ENCODE measurements at regions not wholly inside any gene's neighbourhood (a gene's known extent, or its start where the extent isn't known, plus 50 kb on each side); places are given as distances from the start of the nearest gene placed in this dataset.

- in situ Hi-C loops (cut with MboI; ENCODE audit: low sequenced_read_pairs in 4 of 4): loop anchor here (5.0 to 25.0 kb wide), 6 partner anchors 516 to 999 kb away; no protein-coding TSS in a partner anchor
These were observed 56.1 kb upstream of the SLC35G4 start for GRCh38 chr18:11553098-11553940.

GRCh38 chr18:11548916-11549551, 60.4 kb upstream of the SLC35G4 start:
- Histone ChIP-seq H3K4me1 (no peaks in the 10 kb centered on the region), H3K9me3 (no peaks in the 10 kb centered on the region), H3K27me3 (no peaks in the 10 kb centered on the region), H3K27ac (no peak overlapping the region), H3K36me3 (no peaks in the 10 kb centered on the region), H3K4me3 (no peak overlapping the region)
- in situ Hi-C loops (cut with MboI; ENCODE audit: low sequenced_read_pairs in 4 of 4): loop anchor here in 1 of 4 donors (10.0 kb wide), 1 partner anchor 694 kb away; no protein-coding TSS in a partner anchor
- DNase-seq: no peak
- no peak for ATAC-seq
- intact Hi-C loops (cut with DNase I; ENCODE audit: low total_unique reads): no loop called here
- TF ChIP-seq CTCF (IDR thresholded peaks at IDR 0.05 in 4 of 5, conservative IDR thresholded peaks at IDR 0.05 in 1 of 5) (no peak), POLR2A (IDR thresholded peaks at IDR 0.05) (no peak)

More at GRCh38 chr18:11553098-11553940, 56.1 kb upstream of the SLC35G4 start:
- peak; percentile 75 to 87 (median 79) for TF ChIP-seq CTCF (IDR thresholded peaks at IDR 0.05 in 4 of 5, conservative IDR thresholded peaks at IDR 0.05 in 1 of 5)
- TF ChIP-seq POLR2A (IDR thresholded peaks at IDR 0.05): no peak
- peak; percentile 69 to 82 for ATAC-seq
- no peaks in the 10 kb centered on the region for H3K36me3 ChIP-seq
- no peak overlapping the region for H3K27ac ChIP-seq
- intact Hi-C loops (cut with DNase I; ENCODE audit: low total_unique reads): loop anchor here (1.0 to 5.0 kb wide), 3 partner anchors 242 to 991 kb away; no protein-coding TSS in a partner anchor
- no peaks in the 10 kb centered on the region for H3K9me3 ChIP-seq
- DNase-seq: no peak
- no peaks in the 10 kb centered on the region for H3K4me1 ChIP-seq
- no peaks in the 10 kb centered on the region for H3K27me3 ChIP-seq
- H3K4me3 ChIP-seq: no peak overlapping the region

- TF ChIP-seq POLR2A (IDR thresholded peaks at IDR 0.05) (no peak), CTCF (IDR thresholded peaks at IDR 0.05 in 4 of 5, conservative IDR thresholded peaks at IDR 0.05 in 1 of 5) (no peak)
- Histone ChIP-seq H3K4me1 (no peaks in the 10 kb centered on the region), H3K27me3 (no peaks in the 10 kb centered on the region), H3K4me3 (no peak overlapping the region), H3K9me3 (no peaks in the 10 kb centered on the region), H3K36me3 (no peaks in the 10 kb centered on the region), H3K27ac (no peak overlapping the region)
- in situ Hi-C loops (cut with MboI; ENCODE audit: low sequenced_read_pairs in 4 of 4): loop anchor here in 1 of 4 donors (10.0 kb wide), 1 partner anchor 694 kb away; no protein-coding TSS in a partner anchor
- intact Hi-C loops (cut with DNase I; ENCODE audit: low total_unique reads): no loop called here
- no peak for ATAC-seq
- no peak for DNase-seq
These were observed 61.0 kb upstream of the SLC35G4 start for GRCh38 chr18:11548396-11548795.

GRCh38 chr18:11544060-11544633, 65.2 kb upstream of the SLC35G4 start:
- no peak for DNase-seq
- TF ChIP-seq CTCF (IDR thresholded peaks at IDR 0.05 in 4 of 5, conservative IDR thresholded peaks at IDR 0.05 in 1 of 5): no peak

More at GRCh38 chr18:11544060-11544633, 65.2 kb upstream of the SLC35G4 start:
- no peaks in the 10 kb centered on the region for H3K4me1 ChIP-seq
- H3K9me3 ChIP-seq: no peaks in the 10 kb centered on the region
- intact Hi-C loops (cut with DNase I; ENCODE audit: low total_unique reads) (no loop called here), in situ Hi-C loops (cut with MboI; ENCODE audit: low sequenced_read_pairs in 4 of 4) (loop anchor here in 1 of 4 donors (10.0 kb wide), 1 partner anchor 689 kb away; no protein-coding TSS in a partner anchor)
- no peak overlapping the region for H3K27ac ChIP-seq
- no peaks in the 10 kb centered on the region for H3K27me3 ChIP-seq
- no peaks in the 10 kb centered on the region for H3K36me3 ChIP-seq
- no peak for ATAC-seq
- H3K4me3 ChIP-seq: no peak overlapping the region

All from gastrocnemius medialis (tissue), 4 donors.